ENCODE measurements at regions not wholly inside any gene's neighbourhood (a gene's known extent, or its start where the extent isn't known, plus 50 kb on each side); places are given as distances from the start of the nearest gene placed in this dataset.

- TF ChIP-seq ZNF782 (CRISPR knock-in tag; IDR thresholded peaks at IDR 0.05; ENCODE audit: borderline replicate concordance) (no peak), YEATS4 (CRISPR knock-in tag; IDR thresholded peaks at IDR 0.05; ENCODE audit: borderline replicate concordance) (no peak), BHLHE40 (IDR thresholded peaks at IDR 0.05; ENCODE audit: low read length) (peak; percentile 37; the same call in 1 of the 2 replicates), BRCA1 (CRISPR knock-in tag; IDR thresholded peaks at IDR 0.05) (no peak), ZNF354B (CRISPR knock-in tag; IDR thresholded peaks at IDR 0.05) (no peak), GPN1 (CRISPR knock-in tag; IDR thresholded peaks at IDR 0.05; ENCODE audit: borderline replicate concordance) (0 out of 2 replicates have a peak, but pooled peaks have one; percentile 40), SP2 (CRISPR knock-in tag; IDR thresholded peaks at IDR 0.05) (no peak), TEF (CRISPR knock-in tag; IDR thresholded peaks at IDR 0.05) (no peak), CHD4 (IDR thresholded peaks at IDR 0.05; ENCODE audit: borderline replicate concordance, low read length) (no peak), PRMT3 (CRISPR knock-in tag; IDR thresholded peaks at IDR 0.05; ENCODE audit: borderline replicate concordance, low read depth) (no peak), ZNF350 (CRISPR knock-in tag; IDR thresholded peaks at IDR 0.05; ENCODE audit: borderline replicate concordance, low read depth) (peak; percentile 64), ZBTB3 (CRISPR knock-in tag; IDR thresholded peaks at IDR 0.05; ENCODE audit: borderline replicate concordance, low read depth) (no peak; the same call in 1 of the 2 replicates), KLF11 (CRISPR knock-in tag; IDR thresholded peaks at IDR 0.05) (no peak), ZMYM4 (CRISPR knock-in tag; IDR thresholded peaks at IDR 0.05) (peak; percentile 57), THRA (CRISPR knock-in tag; IDR thresholded peaks at IDR 0.05; ENCODE audit: borderline replicate concordance) (peak; percentile 90; the same call in 1 of the 2 replicates), MXD3 (CRISPR knock-in tag; IDR thresholded peaks at IDR 0.05) (peak; percentile 61; the same call in 1 of the 2 replicates), FOXA3 (CRISPR knock-in tag; IDR thresholded peaks at IDR 0.05) (peak; percentile 84), CC2D1A (CRISPR knock-in tag; IDR thresholded peaks at IDR 0.05) (no peak), CBFB (CRISPR knock-in tag; IDR thresholded peaks at IDR 0.05) (no peak), NCOA2 (CRISPR knock-in tag; IDR thresholded peaks at IDR 0.05) (0 out of 2 replicates have a peak, but pooled peaks have one; percentile 42), DRAP1 (CRISPR knock-in tag; IDR thresholded peaks at IDR 0.05) (no peak), ZNF143 (CRISPR knock-in tag; IDR thresholded peaks at IDR 0.05) (no peak), THAP9 (CRISPR knock-in tag; IDR thresholded peaks at IDR 0.05; ENCODE audit: borderline replicate concordance) (peak; percentile 42; the same call in 1 of the 2 replicates), ZNF672 (CRISPR knock-in tag; IDR thresholded peaks at IDR 0.05) (no peak)
Measured at GRCh38 chr22:25390297-25391240, 171.1 kb downstream of the CRYBB2 start (continued).

All from HepG2 (cell line).